ENCODE measurements at regions not wholly inside any gene's neighbourhood (a gene's known extent, or its start where the extent isn't known, plus 50 kb on each side); places are given as distances from the start of the nearest gene placed in this dataset.

DNA sequence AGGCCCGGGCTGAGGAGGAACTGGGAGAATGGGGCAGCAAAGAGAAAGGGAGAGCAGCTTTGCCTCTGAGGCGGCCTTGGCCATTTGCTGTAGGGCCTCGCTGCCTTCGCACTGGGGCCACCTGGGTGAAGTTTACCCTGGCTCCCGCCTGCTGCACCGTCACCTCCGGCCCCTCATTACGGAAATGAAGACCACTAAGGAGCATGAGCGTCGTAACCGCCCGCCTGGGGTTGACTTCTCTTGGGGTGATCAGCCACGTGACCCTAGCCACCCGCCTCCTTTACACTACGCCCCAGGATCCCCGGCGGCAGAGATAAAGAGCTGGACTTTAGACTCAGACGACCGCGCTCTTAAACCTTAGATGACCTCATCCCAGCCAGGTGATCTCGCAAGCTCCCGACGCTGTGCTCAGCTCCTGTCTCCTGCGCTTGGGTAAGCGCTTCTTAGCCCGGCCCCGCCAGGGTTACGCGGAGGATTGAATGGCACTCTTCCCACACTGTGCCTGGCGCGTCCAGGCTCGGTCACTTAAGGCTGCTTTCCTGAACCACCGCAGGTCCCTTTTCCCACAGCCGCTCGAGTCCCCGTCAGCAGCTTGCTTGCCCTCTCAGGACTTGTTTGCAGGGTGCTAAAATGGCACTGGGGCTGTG lies 107.9 kb upstream of the LARP1 start:
- no peaks in the 10 kb centered on the region for H3K79me2 ChIP-seq (replicated peaks; ENCODE audit: insufficient read depth, low read length)
- peaks cover 17% of the 10 kb centered on the region for H3K27me3 ChIP-seq (ENCODE audit: insufficient read depth, low read depth, low read length)
- H3K4me2 ChIP-seq (ENCODE audit: low read length), result no peak overlapping the region
- no peaks in the 10 kb centered on the region for H3K9me3 ChIP-seq (ENCODE audit: low read length)
- H3K4me3 ChIP-seq (ENCODE audit: low read length), result peak overlapping the region; percentile 25
- no peaks in the 10 kb centered on the region for H3K9me2 ChIP-seq (ENCODE audit: insufficient read depth, low read length)
- no peak overlapping the region for H3K27ac ChIP-seq (ENCODE audit: low read length)
- TF ChIP-seq EZH2 (IDR thresholded peaks at IDR 0.05; ENCODE audit: borderline replicate concordance, insufficient read depth, low read length, poor library complexity, severe bottlenecking) (no peak), POLR2AphosphoS5 (IDR thresholded peaks at IDR 0.05) (no peak)
- TF ChIP-seq, protein P1, sequence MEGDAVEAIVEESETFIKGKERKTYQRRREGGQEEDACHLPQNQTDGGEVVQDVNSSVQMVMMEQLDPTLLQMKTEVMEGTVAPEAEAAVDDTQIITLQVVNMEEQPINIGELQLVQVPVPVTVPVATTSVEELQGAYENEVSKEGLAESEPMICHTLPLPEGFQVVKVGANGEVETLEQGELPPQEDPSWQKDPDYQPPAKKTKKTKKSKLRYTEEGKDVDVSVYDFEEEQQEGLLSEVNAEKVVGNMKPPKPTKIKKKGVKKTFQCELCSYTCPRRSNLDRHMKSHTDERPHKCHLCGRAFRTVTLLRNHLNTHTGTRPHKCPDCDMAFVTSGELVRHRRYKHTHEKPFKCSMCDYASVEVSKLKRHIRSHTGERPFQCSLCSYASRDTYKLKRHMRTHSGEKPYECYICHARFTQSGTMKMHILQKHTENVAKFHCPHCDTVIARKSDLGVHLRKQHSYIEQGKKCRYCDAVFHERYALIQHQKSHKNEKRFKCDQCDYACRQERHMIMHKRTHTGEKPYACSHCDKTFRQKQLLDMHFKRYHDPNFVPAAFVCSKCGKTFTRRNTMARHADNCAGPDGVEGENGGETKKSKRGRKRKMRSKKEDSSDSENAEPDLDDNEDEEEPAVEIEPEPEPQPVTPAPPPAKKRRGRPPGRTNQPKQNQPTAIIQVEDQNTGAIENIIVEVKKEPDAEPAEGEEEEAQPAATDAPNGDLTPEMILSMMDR (IDR thresholded peaks at IDR 0.05; ENCODE audit: poor library complexity, severe bottlenecking), result no peak
- H3F3A ChIP-seq (ENCODE audit: insufficient read depth, low read length, poor library complexity, severe bottlenecking), result no peaks in the 10 kb centered on the region
- no peak overlapping the region for H2AFZ ChIP-seq (ENCODE audit: low read depth, low read length)
- no peaks in the 10 kb centered on the region for H3K36me3 ChIP-seq (ENCODE audit: insufficient read depth, low read length)
- no peaks in the 10 kb centered on the region for H4K20me1 ChIP-seq (ENCODE audit: insufficient read depth)
- no peak overlapping the region for H3K9ac ChIP-seq (ENCODE audit: low read length)

DNA sequence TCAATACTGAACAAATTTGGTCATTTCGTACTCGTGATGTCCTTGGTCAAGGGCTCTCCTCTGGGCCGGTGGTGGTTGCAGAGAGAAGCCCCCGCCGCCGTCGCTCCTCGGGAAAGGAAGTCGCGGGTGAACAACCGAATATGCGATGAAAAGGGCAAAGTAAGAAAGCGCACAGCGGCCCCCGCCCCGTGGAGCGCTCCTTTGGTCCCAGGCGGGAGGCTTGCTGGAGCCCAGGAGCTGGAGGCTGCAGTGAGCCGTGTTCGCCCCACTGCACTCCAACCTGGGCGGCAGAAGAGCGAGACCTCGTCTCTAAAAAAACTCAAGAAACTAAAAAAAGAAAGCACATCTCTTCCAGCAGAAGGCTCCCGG lies 108.4 kb upstream of the LARP1 start:
- Histone ChIP-seq H3K27ac (ENCODE audit: low read length) (no peak overlapping the region), H3K9me3 (ENCODE audit: low read length) (no peaks in the 10 kb centered on the region), H3K4me3 (ENCODE audit: low read length) (no peak overlapping the region), H3K4me2 (ENCODE audit: low read length) (no peak overlapping the region), H3K27me3 (ENCODE audit: insufficient read depth, low read depth, low read length) (peaks cover 17% of the 10 kb centered on the region), H3K9me2 (ENCODE audit: insufficient read depth, low read length) (no peaks in the 10 kb centered on the region), H3F3A (ENCODE audit: insufficient read depth, low read length, poor library complexity, severe bottlenecking) (no peaks in the 10 kb centered on the region), H2AFZ (ENCODE audit: low read depth, low read length) (no peak overlapping the region), H3K79me2 (replicated peaks; ENCODE audit: insufficient read depth, low read length) (no peaks in the 10 kb centered on the region), H3K9ac (ENCODE audit: low read length) (no peak overlapping the region), H4K20me1 (ENCODE audit: insufficient read depth) (no peaks in the 10 kb centered on the region), H3K36me3 (ENCODE audit: insufficient read depth, low read length) (no peaks in the 10 kb centered on the region)
- no peak for TF ChIP-seq EP300 (conservative IDR thresholded peaks at IDR 0.05; ENCODE audit: poor library complexity, severe bottlenecking)
- no peak for TF ChIP-seq RAD21 (conservative IDR thresholded peaks at IDR 0.05)
- TF ChIP-seq, protein P1 (IDR thresholded peaks at IDR 0.05; ENCODE audit: poor library complexity, severe bottlenecking), result no peak
- no peak for TF ChIP-seq TAF1 (IDR thresholded peaks at IDR 0.05; ENCODE audit: low read depth)
- TF ChIP-seq POLR2AphosphoS5 (IDR thresholded peaks at IDR 0.05), result no peak
- TF ChIP-seq REST (IDR thresholded peaks at IDR 0.05; ENCODE audit: borderline replicate concordance), result no peak
- TF ChIP-seq EZH2 (IDR thresholded peaks at IDR 0.05; ENCODE audit: borderline replicate concordance, insufficient read depth, low read length, poor library complexity, severe bottlenecking), result no peak
- TF ChIP-seq MXI1 (conservative IDR thresholded peaks at IDR 0.05; ENCODE audit: poor library complexity, severe bottlenecking), result no peak
- no peak for TF ChIP-seq SMC3 (conservative IDR thresholded peaks at IDR 0.05; ENCODE audit: poor library complexity)
